CD4-positive, alpha-beta T cell (primary cell): ENCODE measurements at regions not wholly inside any gene's neighbourhood (a gene's known extent, or its start where the extent isn't known, plus 50 kb on each side); places are given as distances from the start of the nearest gene placed in this dataset.

Experiments used
- ATAC-seq: fragments of 200-7000 bp; cut with Tn5 transposase; one replicate; pipeline ENCODE4 v1.10.0; 2022; ENCODE audit warnings: mild to moderate bottlenecking; ENCODE audit not compliant: poor library complexity
- CTCF ChIA-PET: fragments of 350-600 bp; sonication (Branson Sonifier 250); formaldehyde crosslinking; loops from one replicate; lab custom pipeline; 2021; ENCODE audit warnings: antibody characterized with exemption, inconsistent platforms; lab: Charles Lee
- POLR2A ChIA-PET: fragments of 350-600 bp; sonication (Branson Sonifier 250); formaldehyde crosslinking; loops from one replicate; lab custom pipeline; 2021; ENCODE audit warnings: antibody characterized with exemption, inconsistent platforms; lab: Charles Lee
- DNase-seq, 14 experiments: peaks; one replicate each; pipeline ENCODE4 v3.0.0-alpha.2; 2013 to 2020; ENCODE audit warnings: mixed read lengths in 2 of 14
- H3K27ac ChIP-seq, 2 donors: one replicate each; pipeline versions ENCODE4 v1.5.1 to v1.7.0; 2013; ENCODE audit warnings: low read length in 2 of 2, low read depth in 1 of 2, mild to moderate bottlenecking in 1 of 2
- H3K27me3 ChIP-seq, 2 experiments: 1 replicate in 1 of 2; 2 replicates in 1 of 2; pipeline versions ENCODE4 v1.6.1 to v1.7.0; 2013; ENCODE audit warnings: low read length in 2 of 2, control low read depth in 1 of 2, mild to moderate bottlenecking in 1 of 2, moderate library complexity in 1 of 2; ENCODE audit not compliant: insufficient read depth in 2 of 2, control insufficient read depth in 1 of 2
- H3K36me3 ChIP-seq: one replicate; pipeline ENCODE4 v1.6.1; 2013; ENCODE audit warnings: low read length, control low read depth; ENCODE audit not compliant: insufficient read depth
- H3K4me1 ChIP-seq: one replicate; pipeline ENCODE4 v1.6.1; 2013; ENCODE audit warnings: low read length, control low read depth; ENCODE audit not compliant: insufficient read depth
- H3K4me3 ChIP-seq: one replicate; pipeline ENCODE4 v1.5.1; 2013; ENCODE audit warnings: mild to moderate bottlenecking, low read length, moderate library complexity
- H3K9me3 ChIP-seq, 2 experiments: 1 replicate in 1 of 2; 2 replicates in 1 of 2; pipeline versions ENCODE4 v1.6.1 to v1.7.0; 2013; ENCODE audit warnings: low read length in 2 of 2, mild to moderate bottlenecking in 2 of 2, control low read depth in 1 of 2, moderate library complexity in 1 of 2; ENCODE audit not compliant: control insufficient read depth in 1 of 2, insufficient read depth in 1 of 2
- H3K27ac Mint-ChIP-seq: one replicate; pipeline ENCODE4 v1.8.0; 2020; ENCODE audit warnings: mixed read lengths
- H3K27me3 Mint-ChIP-seq: one replicate; pipeline ENCODE4 v1.8.0; 2021; ENCODE audit warnings: mixed read lengths
- H3K36me3 Mint-ChIP-seq: one replicate; pipeline ENCODE4 v1.8.0; 2021; ENCODE audit warnings: low read depth, mixed read lengths
- H3K4me1 Mint-ChIP-seq: one replicate; pipeline ENCODE4 v1.8.0; 2021; ENCODE audit warnings: low read depth, mixed read lengths
- H3K4me3 Mint-ChIP-seq: one replicate; pipeline ENCODE4 v1.8.0; 2020; ENCODE audit warnings: mild to moderate bottlenecking, mixed read lengths
- H3K9me3 Mint-ChIP-seq: one replicate; pipeline ENCODE4 v1.8.0; 2020; ENCODE audit warnings: mixed read lengths
- CTCF ChIP-seq: fragments of 200-600 bp; IDR thresholded peaks from one replicate; pipeline ENCODE4 v1.8.0; 2022; ENCODE audit warnings: antibody characterized with exemption, mild to moderate bottlenecking
- intact Hi-C, 2 experiments: fragments of 100-400 bp; cut with DNase I in 1 of 2; cut with micrococcal nuclease in 1 of 2; formaldehyde crosslinking; loops; one replicate each; pipeline versions ENCODE4 v1.15.1 to v1.9.0; 2023 to 2025; cut with DNase I, micrococcal nuclease

- no peak for TF ChIP-seq CTCF
- Histone ChIP-seq H3K4me1 (no peaks in the 10 kb centered on the region), H3K27ac (no peak overlapping the region), H3K27me3 (no peaks in the 10 kb centered on the region), H3K9me3 (no peaks in the 10 kb centered on the region), H3K36me3 (no peaks in the 10 kb centered on the region), H3K4me3 (no peak overlapping the region)
- H3K4me3 Mint-ChIP-seq, result no peak overlapping the region
- intact Hi-C loops, result no loop called here
- H3K4me1 Mint-ChIP-seq, result no peaks in the 10 kb centered on the region
- ChIA-PET POLR2A (no interaction called here), CTCF (no interaction called here)
- H3K27me3 Mint-ChIP-seq, result peaks cover 7% of the 10 kb centered on the region
- no peaks in the 10 kb centered on the region for H3K36me3 Mint-ChIP-seq
- H3K27ac Mint-ChIP-seq, result no peak overlapping the region
- DNase-seq (no peak), ATAC-seq (no peak)
- peaks cover 6% of the 10 kb centered on the region for H3K9me3 Mint-ChIP-seq
Measured at GRCh38 chr4:72945719-72946336, 123.7 kb downstream of the COX18 start.

- Histone ChIP-seq H3K4me3 (no peak overlapping the region), H3K4me1 (no peaks in the 10 kb centered on the region), H3K9me3 (no peaks in the 10 kb centered on the region), H3K27ac (no peak overlapping the region), H3K36me3 (no peaks in the 10 kb centered on the region), H3K27me3 (no peaks in the 10 kb centered on the region)
- Mint-ChIP-seq H3K4me1 (no peaks in the 10 kb centered on the region), H3K27me3 (peaks cover 8% of the 10 kb centered on the region), H3K27ac (no peak overlapping the region), H3K36me3 (no peaks in the 10 kb centered on the region), H3K9me3 (peaks cover 6% of the 10 kb centered on the region), H3K4me3 (no peak overlapping the region)
- intact Hi-C loops, result no loop called here
- ATAC-seq, result no peak
- CTCF ChIA-PET, result no interaction called here
- POLR2A ChIA-PET, result no interaction called here
- no peak for DNase-seq
- TF ChIP-seq CTCF, result no peak
Measured at GRCh38 chr4:72942565-72942964, 127.0 kb downstream of the COX18 start.

GRCh38 chr4:72938516-72938915 lies 131.0 kb downstream of the COX18 start:
- H3K4me3 ChIP-seq, result no peak overlapping the region
- CTCF ChIA-PET, result interaction anchor here (0.6 kb wide), 1 partner anchor 361 kb away, joined by 4 read pairs; no protein-coding TSS in a partner anchor
- intact Hi-C loops, result no loop called here

More at GRCh38 chr4:72938516-72938915, 131.0 kb downstream of the COX18 start:
- Histone ChIP-seq H3K4me1 (no peaks in the 10 kb centered on the region), H3K27ac (no peak overlapping the region), H3K9me3 (no peaks in the 10 kb centered on the region), H3K36me3 (no peaks in the 10 kb centered on the region), H3K27me3 (no peaks in the 10 kb centered on the region)
- Mint-ChIP-seq H3K4me3 (no peak overlapping the region), H3K9me3 (no peaks in the 10 kb centered on the region), H3K36me3 (no peaks in the 10 kb centered on the region), H3K27me3 (peaks cover 20% of the 10 kb centered on the region), H3K27ac (no peak overlapping the region), H3K4me1 (no peaks in the 10 kb centered on the region)
- ATAC-seq (no peak), DNase-seq (no peak)
- TF ChIP-seq CTCF, result no peak
- POLR2A ChIA-PET, result no interaction called here
